Keratinocyte (primary cell): ENCODE measurements at regions not wholly inside any gene's neighbourhood (a gene's known extent, or its start where the extent isn't known, plus 50 kb on each side); places are given as distances from the start of the nearest gene placed in this dataset.

ENCODE experiments used
- DNase-seq: peaks from one replicate; pipeline ENCODE4 v3.0.0-alpha.2; 2011; ENCODE audit warnings: low read depth, missing footprints, low spot score
- FAIRE-seq: peaks from 2 replicates; lab custom pipeline; 2011; peaks lifted over from hg19 to GRCh38; lab: Jason Lieb, UNC
- H2AFZ ChIP-seq: 2 replicates; pipeline ENCODE4 v1.6.0; 2012; ENCODE audit warnings: low read length, control low read depth, inconsistent platforms; ENCODE audit not compliant: control insufficient read depth
- H3K27ac ChIP-seq: 2 replicates; pipeline ENCODE4 v1.5.1; 2011; ENCODE audit warnings: low read length; ENCODE audit not compliant: control insufficient read depth, insufficient read depth
- H3K27me3 ChIP-seq: 3 replicates; pipeline ENCODE4 v1.6.0; 2011; ENCODE audit warnings: low read length; ENCODE audit not compliant: control insufficient read depth, insufficient read depth; ENCODE audit errors: extremely low read depth
- H3K36me3 ChIP-seq, 2 experiments: 2 replicates in 1 of 2; 3 replicates in 1 of 2; pipeline ENCODE4 v1.5.1; 2011; ENCODE audit warnings: low read length in 2 of 2, mild to moderate bottlenecking in 1 of 2; ENCODE audit not compliant: control insufficient read depth in 2 of 2, insufficient read depth in 2 of 2; ENCODE audit errors: extremely low read depth in 1 of 2
- H3K4me1 ChIP-seq: 3 replicates; pipeline ENCODE4 v1.5.1; 2011; ENCODE audit warnings: low read length; ENCODE audit not compliant: control insufficient read depth, insufficient read depth; ENCODE audit errors: extremely low read depth
- H3K4me2 ChIP-seq: 3 replicates; pipeline ENCODE4 v1.6.0; 2011; ENCODE audit warnings: low read depth, low read length; ENCODE audit not compliant: control insufficient read depth, insufficient read depth; ENCODE audit errors: extremely low read depth
- H3K4me3 ChIP-seq, 3 experiments: fragments of 200-600 bp in 1 of 3; sonication (generic) in 1 of 3; 2 replicates in 2 of 3; 3 replicates in 1 of 3; pipeline ENCODE4 v1.5.1; 2011 to 2016; ENCODE audit warnings: low read length in 3 of 3, mild to moderate bottlenecking in 3 of 3, control low read depth in 2 of 3, inconsistent platforms in 1 of 3, low read depth in 1 of 3, mixed read lengths in 1 of 3, mixed run types in 1 of 3, moderate library complexity in 1 of 3; ENCODE audit not compliant: control insufficient read depth in 2 of 3, insufficient read depth in 2 of 3; ENCODE audit errors: extremely low read depth in 1 of 3
- H3K79me2 ChIP-seq: 2 replicates; pipeline ENCODE4 v1.6.0; 2012; ENCODE audit warnings: low read length; ENCODE audit not compliant: control insufficient read depth, insufficient read depth
- H3K9ac ChIP-seq: 3 replicates; pipeline ENCODE4 v1.6.0; 2011; ENCODE audit warnings: low read length; ENCODE audit not compliant: control insufficient read depth, insufficient read depth; ENCODE audit errors: extremely low read depth
- H3K9me1 ChIP-seq: 3 replicates; pipeline ENCODE4 v1.6.0; 2011; ENCODE audit warnings: low read length; ENCODE audit not compliant: control insufficient read depth, insufficient read depth; ENCODE audit errors: extremely low read depth
- H3K9me3 ChIP-seq: 2 replicates; pipeline ENCODE4 v1.5.1; 2012; ENCODE audit warnings: low read depth, low read length; ENCODE audit not compliant: control insufficient read depth
- H4K20me1 ChIP-seq: 3 replicates; pipeline ENCODE4 v1.6.0; 2011; ENCODE audit warnings: low read length; ENCODE audit not compliant: control insufficient read depth, insufficient read depth; ENCODE audit errors: extremely low read depth
- CTCF ChIP-seq, 3 experiments: IDR thresholded peaks in 1 of 3; conservative IDR thresholded peaks in 1 of 3; optimal IDR thresholded peaks in 1 of 3; 2 replicates in 2 of 3; 3 replicates in 1 of 3; pipeline versions ENCODE3 to v1.5.1; 2011; ENCODE audit warnings: low read length in 3 of 3, mild to moderate bottlenecking in 3 of 3, moderate library complexity in 2 of 3, control low read depth in 1 of 3, inconsistent platforms in 1 of 3; ENCODE audit not compliant: insufficient read depth in 2 of 3; ENCODE audit errors: extremely low read depth in 1 of 3
- EZH2 ChIP-seq: IDR thresholded peaks from one replicate; pipeline ENCODE4 v1.6.1; 2012; ENCODE audit warnings: inconsistent platforms, mild to moderate bottlenecking, low read length, moderate library complexity
- dilution Hi-C: fragments of 300-500 bp; cut with MboI; formaldehyde crosslinking; loops from one replicate; pipeline ENCODE4 v1.7.0; 2020; ENCODE audit warnings: low sequenced_read_pairs; ENCODE audit not compliant: extremely low pct_ligation_motif_present

DNA sequence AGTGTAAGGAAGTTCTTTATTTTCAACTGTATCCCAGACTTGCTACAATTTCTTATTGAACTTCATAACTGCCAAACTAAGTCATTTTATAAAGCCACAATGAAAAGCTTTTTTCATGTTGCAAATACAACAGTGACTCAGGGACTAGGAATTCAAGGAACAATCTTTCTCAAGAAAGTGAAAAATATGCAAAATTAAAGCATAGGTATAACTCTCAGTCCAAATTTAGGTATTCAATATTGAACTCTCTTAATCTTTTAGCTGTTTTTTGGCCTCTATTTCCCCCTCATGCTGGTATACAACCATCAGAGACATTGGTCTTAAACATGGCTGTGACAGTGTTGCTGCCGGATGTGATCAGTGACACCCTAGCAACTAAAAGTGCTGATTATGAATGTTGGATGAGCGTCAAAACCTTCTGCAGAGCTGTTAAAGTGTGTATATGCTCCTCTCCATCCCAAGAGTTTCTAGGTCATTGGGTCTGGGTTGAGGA, 476.9 kb downstream of the ZNF385D start:
- Histone ChIP-seq H3K4me1 (no peaks in the 10 kb centered on the region), H3K9me1 (no peaks in the 10 kb centered on the region), H4K20me1 (no peaks in the 10 kb centered on the region), H3K27me3 (no peaks in the 10 kb centered on the region), H3K9me3 (peaks cover 2% of the 10 kb centered on the region), H3K4me3 (no peak overlapping the region), H3K4me2 (no peak overlapping the region), H3K27ac (no peak overlapping the region), H3K79me2 (no peaks in the 10 kb centered on the region), H3K9ac (no peak overlapping the region), H2AFZ (no peak overlapping the region), H3K36me3 (no peaks in the 10 kb centered on the region)
- TF ChIP-seq EZH2 (no peak), CTCF (optimal IDR thresholded peaks at IDR 0.05 in 1 of 3, IDR thresholded peaks at IDR 0.05 in 1 of 3, conservative IDR thresholded peaks at IDR 0.05 in 1 of 3; ENCODE audit: extremely low read depth in 1 of 3, insufficient read depth in 2 of 3, low read length in 3 of 3) (no peak)
- dilution Hi-C loops: no loop called here
- no peak for DNase-seq
- FAIRE-seq: no peak

DNA sequence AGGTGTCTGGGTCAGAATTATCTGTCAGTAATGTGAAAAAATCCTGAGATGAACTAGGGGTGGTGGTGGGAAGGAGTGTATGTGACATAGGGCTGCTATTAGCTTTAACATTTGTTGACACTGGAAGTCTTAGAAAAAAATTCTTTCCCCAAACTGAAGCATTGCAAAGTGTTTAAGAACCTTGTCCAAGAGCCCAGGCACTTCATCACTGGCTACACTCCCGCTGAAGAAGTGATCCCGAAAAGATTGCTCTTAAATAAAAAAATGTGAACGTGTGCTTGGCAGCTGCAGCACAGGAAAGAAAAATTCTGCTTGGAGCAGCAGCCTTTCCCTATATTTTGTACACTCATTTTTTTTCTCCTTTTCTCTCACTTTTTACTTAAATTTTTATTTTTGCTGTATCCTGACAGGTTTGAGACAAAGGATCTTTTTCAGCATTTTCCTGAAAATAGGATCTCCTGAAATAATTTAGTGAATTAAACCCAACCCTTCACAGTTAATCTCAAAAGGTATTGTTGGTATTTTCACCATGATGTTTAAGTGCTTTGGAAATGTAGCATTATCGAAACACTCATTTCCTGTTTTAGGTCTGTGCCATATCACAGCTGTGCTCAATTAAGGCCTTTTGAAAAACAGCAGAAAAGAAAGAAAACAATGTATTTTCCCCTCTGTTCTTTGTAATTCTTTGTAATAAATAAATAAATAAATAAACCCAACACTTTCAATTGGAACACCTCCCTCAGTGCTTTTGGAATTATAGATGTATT, 477.6 kb downstream of the ZNF385D start:
- H3K9me1 ChIP-seq: no peaks in the 10 kb centered on the region
- H4K20me1 ChIP-seq: no peaks in the 10 kb centered on the region
- H3K36me3 ChIP-seq: no peaks in the 10 kb centered on the region
- no peaks in the 10 kb centered on the region for H3K4me1 ChIP-seq
- H3K79me2 ChIP-seq: no peaks in the 10 kb centered on the region
- H3K9me3 ChIP-seq: peaks cover 2% of the 10 kb centered on the region
- H2AFZ ChIP-seq: no peak overlapping the region
- H3K27me3 ChIP-seq: no peaks in the 10 kb centered on the region
- DNase-seq (no peak), FAIRE-seq (no peak)
- dilution Hi-C loops: no loop called here
- no peak overlapping the region for H3K9ac ChIP-seq
- no peak overlapping the region for H3K4me2 ChIP-seq
- H3K27ac ChIP-seq: no peak overlapping the region
- no peak for TF ChIP-seq EZH2
- no peak for TF ChIP-seq CTCF (optimal IDR thresholded peaks at IDR 0.05 in 1 of 3, IDR thresholded peaks at IDR 0.05 in 1 of 3, conservative IDR thresholded peaks at IDR 0.05 in 1 of 3; ENCODE audit: extremely low read depth in 1 of 3, insufficient read depth in 2 of 3, low read length in 3 of 3)
- no peak overlapping the region for H3K4me3 ChIP-seq
